IPS DF 6.9 (cell line): ENCODE measurements at regions not wholly inside any gene's neighbourhood (a gene's known extent, or its start where the extent isn't known, plus 50 kb on each side); places are given as distances from the start of the nearest gene placed in this dataset.
"Not testable (repeated sequence)": the region's sequence is repeated elsewhere in the genome, so short reads cannot be mapped to it uniquely, and the experiment has no call there.

ENCODE experiments used
- DNase-seq: peaks from one replicate; pipeline ENCODE4 v3.0.0-alpha.2; 2013; ENCODE audit warnings: low read depth, low spot score
- H3K27ac ChIP-seq: one replicate; pipeline ENCODE4 v1.5.1; 2013; ENCODE audit warnings: low read length, control low read depth
- H3K27me3 ChIP-seq: 2 replicates; pipeline ENCODE4 v1.6.1; 2013; ENCODE audit warnings: mild to moderate bottlenecking, low read length; ENCODE audit not compliant: control insufficient read depth, insufficient read depth
- H3K36me3 ChIP-seq: 2 replicates; pipeline ENCODE4 v1.6.1; 2013; ENCODE audit warnings: low read length; ENCODE audit not compliant: control insufficient read depth, insufficient read depth
- H3K4me1 ChIP-seq: 2 replicates; pipeline ENCODE4 v1.6.1; 2013; ENCODE audit warnings: low read length; ENCODE audit not compliant: control insufficient read depth, insufficient read depth
- H3K4me3 ChIP-seq: 2 replicates; pipeline ENCODE4 v1.5.1; 2013; ENCODE audit warnings: mild to moderate bottlenecking, low read length
- H3K9me3 ChIP-seq: 2 replicates; pipeline ENCODE4 v1.6.1; 2013; ENCODE audit warnings: low read length, inconsistent platforms; ENCODE audit not compliant: control insufficient read depth, insufficient read depth
- WGBS: extraction: QIAGEN DNeasy Blood & Tissue Kit; methylation state at CpG from one replicate; pipeline ENCODE4 v1.1.7; 2013; ENCODE audit warnings: mixed read lengths, missing lambda C conversion rate; ENCODE audit not compliant: insufficient read length, insufficient coverage; 5-methylcytosine and 5-hydroxymethylcytosine counted together

DNA sequence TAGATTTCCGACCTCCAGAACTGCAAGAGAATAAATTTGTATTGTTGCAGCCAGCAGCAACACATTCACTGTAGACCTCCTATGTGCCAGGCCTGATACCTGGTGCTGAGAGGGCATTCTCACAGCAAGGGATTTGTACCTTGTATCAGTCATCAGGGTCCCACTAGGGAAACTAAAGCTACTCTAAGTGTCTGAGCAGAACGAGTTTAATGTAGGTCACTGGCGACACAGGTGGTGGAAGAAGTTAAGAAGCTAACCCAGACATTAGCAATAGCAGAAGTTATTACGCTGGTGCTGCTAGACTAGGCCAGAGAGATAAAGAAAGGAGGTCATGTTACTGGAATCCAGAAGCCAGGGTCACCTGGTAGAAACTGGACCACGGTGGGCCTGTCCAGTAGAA lies 60.5 kb upstream of the BCL6 start:
- no peak overlapping the region for H3K4me3 ChIP-seq
- WGBS, result no CpG with 5 or more reads among the region's 5 CpGs
- no peaks in the 10 kb centered on the region; the same call in 1 of the 2 replicates for H3K4me1 ChIP-seq
- no peak overlapping the region for H3K27ac ChIP-seq
- no peaks in the 10 kb centered on the region for H3K36me3 ChIP-seq
- H3K27me3 ChIP-seq, result no peaks in the 10 kb centered on the region
- no peaks in the 10 kb centered on the region for H3K9me3 ChIP-seq
- DNase-seq, result no peak

GRCh38 chr3:187807086-187807862 lies 62.0 kb upstream of the BCL6 start:
- no peak overlapping the region for H3K4me3 ChIP-seq
- no peaks in the 10 kb centered on the region; the same call in 1 of the 2 replicates for H3K4me1 ChIP-seq
- no peaks in the 10 kb centered on the region for H3K36me3 ChIP-seq
- no peak for DNase-seq
- WGBS, result no CpG with 5 or more reads among the region's 3 CpGs
- H3K9me3 ChIP-seq, result no peaks in the 10 kb centered on the region
- no peaks in the 10 kb centered on the region for H3K27me3 ChIP-seq
- H3K27ac ChIP-seq, result no peak overlapping the region

GRCh38 chr3:187808527-187808895 lies 63.2 kb upstream of the BCL6 start:
- no peak for DNase-seq
- Histone ChIP-seq H3K36me3 (no peaks in the 10 kb centered on the region), H3K4me3 (no peak overlapping the region), H3K27me3 (no peaks in the 10 kb centered on the region), H3K27ac (no peak overlapping the region), H3K4me1 (no peaks in the 10 kb centered on the region; the same call in 1 of the 2 replicates), H3K9me3 (no peaks in the 10 kb centered on the region)
- no CpG with 5 or more reads among the region's 3 CpGs for WGBS

DNA sequence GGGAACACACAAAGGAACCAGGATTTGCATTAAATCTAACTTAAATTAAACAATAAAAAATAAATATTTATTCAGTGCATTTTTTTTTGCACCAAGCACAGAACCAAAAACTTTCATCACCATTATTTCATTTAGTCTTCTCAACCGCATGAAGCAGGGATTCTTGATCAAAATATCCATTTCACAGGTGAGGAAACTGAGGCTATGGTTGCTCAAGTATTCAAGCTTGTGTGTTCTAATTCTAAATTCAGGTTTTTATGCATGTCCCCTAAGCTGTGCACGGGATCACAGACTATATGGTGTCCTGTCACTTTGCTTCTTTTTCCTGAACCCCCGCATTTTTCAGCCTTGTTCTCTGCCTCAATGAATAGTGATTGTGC lies 64.3 kb upstream of the BCL6 start:
- DNase-seq, result no peak
- H3K36me3 ChIP-seq, result no peaks in the 10 kb centered on the region
- H3K4me1 ChIP-seq, result no peaks in the 10 kb centered on the region; the same call in 1 of the 2 replicates
- no peaks in the 10 kb centered on the region for H3K9me3 ChIP-seq
- no peak overlapping the region for H3K4me3 ChIP-seq
- H3K27ac ChIP-seq, result no peak overlapping the region
- H3K27me3 ChIP-seq, result no peaks in the 10 kb centered on the region
- no CpG with 5 or more reads among the region's 3 CpGs for WGBS

- WGBS, result no CpG with 5 or more reads among the region's 3 CpGs
These were observed 64.8 kb upstream of the BCL6 start for GRCh38 chr3:187810021-187810446.

DNA sequence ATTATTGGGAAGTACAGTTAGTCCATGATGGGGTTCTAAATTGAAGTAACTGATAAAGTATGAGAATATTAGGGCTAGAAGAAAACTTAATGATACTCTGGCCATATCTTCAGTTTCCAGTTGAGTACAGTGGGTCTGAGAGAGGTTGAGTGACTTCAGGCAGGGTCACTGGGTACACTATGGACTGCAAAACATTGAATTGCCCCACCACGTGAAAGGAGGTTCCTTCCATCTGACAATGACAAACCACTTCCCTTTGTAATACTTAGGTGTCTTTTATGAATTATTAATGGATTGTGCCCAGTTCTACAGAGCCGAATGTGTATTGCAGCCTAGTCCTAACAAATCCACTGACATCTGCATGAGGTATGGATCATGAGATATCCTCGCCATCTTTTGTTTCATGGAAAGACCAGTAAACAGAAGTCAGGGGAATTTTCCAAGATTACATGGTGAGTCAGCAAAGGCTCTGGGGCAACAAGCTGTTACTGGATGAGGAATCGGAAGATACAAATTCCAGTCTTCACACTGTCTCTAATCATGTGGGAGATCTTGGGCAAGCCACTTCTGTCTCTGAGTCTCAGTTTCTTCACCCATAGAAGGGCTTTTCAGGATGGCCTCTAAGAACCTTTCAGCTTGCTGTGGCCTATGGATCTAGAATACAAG lies 66.5 kb upstream of the BCL6 start:
- H3K27me3 ChIP-seq, result no peaks in the 10 kb centered on the region
- H3K4me1 ChIP-seq, result no peaks in the 10 kb centered on the region; the same call in 1 of the 2 replicates
- H3K36me3 ChIP-seq, result no peaks in the 10 kb centered on the region
- no peak overlapping the region for H3K4me3 ChIP-seq
- H3K9me3 ChIP-seq, result no peaks in the 10 kb centered on the region
- no CpG with 5 or more reads among the region's 4 CpGs for WGBS
- no peak overlapping the region for H3K27ac ChIP-seq
- DNase-seq, result no peak

More at GRCh38 chr3:187810021-187810446, 64.8 kb upstream of the BCL6 start:
- Histone ChIP-seq H3K4me3 (no peak overlapping the region), H3K27ac (no peak overlapping the region), H3K9me3 (no peaks in the 10 kb centered on the region), H3K27me3 (no peaks in the 10 kb centered on the region), H3K36me3 (no peaks in the 10 kb centered on the region), H3K4me1 (no peaks in the 10 kb centered on the region; the same call in 1 of the 2 replicates)
- no peak for DNase-seq

DNA sequence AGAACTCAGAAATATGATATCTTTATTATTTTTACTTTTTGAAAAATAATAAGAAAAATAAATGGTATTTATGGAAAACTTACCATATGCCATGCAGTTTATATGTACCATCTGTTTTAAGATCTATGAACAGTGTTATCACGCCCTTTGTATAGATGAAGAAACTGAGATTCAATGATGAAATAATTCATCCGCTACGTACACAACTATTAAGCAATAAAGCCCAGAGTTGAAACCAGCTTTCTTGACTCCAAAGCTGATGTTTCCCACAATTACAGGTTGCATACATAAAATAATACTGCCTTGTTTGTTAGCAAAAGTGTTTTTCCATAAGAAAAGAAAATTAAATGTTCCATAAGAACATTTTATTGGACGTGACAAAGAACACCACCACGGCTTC lies 67.2 kb upstream of the BCL6 start:
- Histone ChIP-seq H3K36me3 (no peaks in the 10 kb centered on the region), H3K4me3 (no peak overlapping the region), H3K27ac (no peak overlapping the region), H3K4me1 (no peaks in the 10 kb centered on the region; the same call in 1 of the 2 replicates), H3K9me3 (no peaks in the 10 kb centered on the region), H3K27me3 (no peaks in the 10 kb centered on the region)
- WGBS, result no CpG with 5 or more reads among the region's 5 CpGs
- no peak for DNase-seq

- H3K36me3 ChIP-seq, result no peaks in the 10 kb centered on the region
- WGBS, result no CpG with 5 or more reads among the region's 1 CpG
- no peak overlapping the region for H3K4me3 ChIP-seq
- no peaks in the 10 kb centered on the region for H3K9me3 ChIP-seq
- no peak overlapping the region for H3K27ac ChIP-seq
- no peaks in the 10 kb centered on the region for H3K27me3 ChIP-seq
- H3K4me1 ChIP-seq, result no peaks in the 10 kb centered on the region; the same call in 1 of the 2 replicates
- no peak for DNase-seq
These were observed 67.9 kb upstream of the BCL6 start for GRCh38 chr3:187813198-187813597.

- not testable (repeated sequence) for H3K36me3 ChIP-seq, H3K27ac ChIP-seq, H3K4me1 ChIP-seq, H3K9me3 ChIP-seq, H3K4me3 ChIP-seq, DNase-seq, H3K27me3 ChIP-seq
- no CpG with 5 or more reads among the region's 3 CpGs for WGBS
These were observed 72.5 kb upstream of the BCL6 start for GRCh38 chr3:187817766-187818165.

DNA sequence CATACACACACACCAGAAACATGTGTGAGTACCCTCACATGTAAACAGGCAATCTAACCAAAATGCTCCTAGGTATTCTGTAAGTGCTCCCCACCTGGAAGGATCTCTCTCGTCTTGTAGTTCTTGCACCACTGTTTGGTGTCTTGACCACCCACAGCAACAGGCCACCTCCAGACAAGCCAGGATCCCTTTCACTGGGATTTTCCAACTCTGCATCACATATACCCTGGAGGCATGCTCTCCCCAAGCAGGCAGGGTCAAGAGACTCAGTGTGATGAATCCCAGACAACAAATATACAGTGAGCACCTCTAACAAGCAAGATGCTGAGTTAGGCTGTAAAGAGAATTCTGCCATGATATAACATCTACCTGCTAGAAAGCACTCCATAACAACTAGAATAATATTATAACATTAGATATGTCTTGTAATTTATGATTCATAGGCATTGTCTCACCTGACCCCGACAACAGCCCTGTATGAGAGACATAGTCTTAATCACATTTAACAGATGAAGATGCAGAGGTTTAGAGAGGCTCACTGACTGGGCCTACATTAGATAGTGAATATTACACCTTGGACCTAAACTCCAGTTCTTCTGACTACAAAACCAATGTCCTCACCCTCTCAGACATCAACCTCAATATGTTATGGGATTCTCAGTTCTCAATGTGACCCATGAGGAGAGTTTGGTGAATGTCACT lies 76.5 kb upstream of the BCL6 start:
- no peak for DNase-seq
- WGBS, result no CpG with 5 or more reads among the region's 2 CpGs
- no peaks in the 10 kb centered on the region for H3K36me3 ChIP-seq
- H3K4me1 ChIP-seq, result no peaks in the 10 kb centered on the region
- H3K9me3 ChIP-seq, result no peaks in the 10 kb centered on the region
- H3K27ac ChIP-seq, result no peak overlapping the region
- no peak overlapping the region for H3K4me3 ChIP-seq
- H3K27me3 ChIP-seq, result no peaks in the 10 kb centered on the region
